Hepatocyte (in vitro differentiated cells): ENCODE measurements at regions not wholly inside any gene's neighbourhood (a gene's known extent, or its start where the extent isn't known, plus 50 kb on each side); places are given as distances from the start of the nearest gene placed in this dataset.

Experiments used
- DNase-seq: peaks from one replicate; pipeline ENCODE4 v3.0.0-alpha.2; 2016; ENCODE audit warnings: low spot score
- H2AFZ ChIP-seq: fragments of 200-600 bp; sonication (generic); 2 replicates; pipeline ENCODE4 v1.6.0; 2016; ENCODE audit warnings: antibody characterized with exemption, mild to moderate bottlenecking
- H3K27ac ChIP-seq: fragments of 200-600 bp; sonication (generic); 2 replicates; pipeline ENCODE4 v1.5.1; 2016; ENCODE audit warnings: mild to moderate bottlenecking
- H3K27me3 ChIP-seq: fragments of 200-600 bp; sonication (generic); 2 replicates; pipeline ENCODE4 v1.6.1; 2016
- H3K36me3 ChIP-seq: fragments of 200-600 bp; sonication (generic); replicated peaks from 2 replicates; pipeline ENCODE4 v1.5.1; 2016; ENCODE audit warnings: low read depth; ENCODE audit not compliant: insufficient read depth
- H3K4me1 ChIP-seq: fragments of 200-600 bp; sonication (generic); 2 replicates; pipeline ENCODE4 v1.5.1; 2016; ENCODE audit warnings: mild to moderate bottlenecking, moderate library complexity; ENCODE audit not compliant: insufficient read depth
- H3K4me2 ChIP-seq: fragments of 200-600 bp; sonication (generic); 2 replicates; pipeline ENCODE4 v1.6.0; 2016
- H3K4me3 ChIP-seq: fragments of 200-600 bp; sonication (generic); 2 replicates; pipeline ENCODE4 v1.5.1; 2016; ENCODE audit warnings: mild to moderate bottlenecking
- H3K79me2 ChIP-seq: fragments of 200-600 bp; sonication (generic); 2 replicates; pipeline ENCODE4 v1.6.0; 2017; ENCODE audit warnings: mild to moderate bottlenecking
- H3K9me2 ChIP-seq: fragments of 200-600 bp; sonication (generic); replicated peaks from 2 replicates; pipeline ENCODE4 v1.6.0; 2017; ENCODE audit warnings: mild to moderate bottlenecking; ENCODE audit not compliant: insufficient read depth
- H3K9me3 ChIP-seq: fragments of 200-600 bp; sonication (generic); 2 replicates; pipeline ENCODE4 v1.5.1; 2016; ENCODE audit warnings: low read depth, mild to moderate bottlenecking
- H4K20me1 ChIP-seq: fragments of 200-600 bp; sonication (generic); 2 replicates; pipeline ENCODE4 v1.6.0; 2016; ENCODE audit warnings: mild to moderate bottlenecking; ENCODE audit not compliant: insufficient read depth, poor library complexity, severe bottlenecking
- CTCF ChIP-seq: fragments of 200-600 bp; sonication (generic); IDR thresholded peaks from 2 replicates; pipeline ENCODE4 v1.5.1; 2016; ENCODE audit warnings: antibody characterized with exemption, mild to moderate bottlenecking; ENCODE audit not compliant: poor library complexity
- EZH2 ChIP-seq: fragments of 200-600 bp; sonication (generic); IDR thresholded peaks from 2 replicates; pipeline ENCODE4 v1.6.1; 2016; ENCODE audit warnings: antibody characterized with exemption, mild to moderate bottlenecking, borderline replicate concordance
- EZH2phosphoT487 ChIP-seq: fragments of 200-600 bp; sonication (generic); IDR thresholded peaks from one replicate; pipeline ENCODE4 v1.6.1; 2018; ENCODE audit warnings: antibody characterized with exemption, mild to moderate bottlenecking, low read depth, moderate library complexity; ENCODE audit not compliant: unreplicated experiment, severe bottlenecking
- WGBS: methylation state at CpG from one replicate; pipeline ENCODE4 v1.1.6; 2016; ENCODE audit warnings: low lambda C conversion rate; ENCODE audit errors: missing lambda C conversion rate; 5-methylcytosine and 5-hydroxymethylcytosine counted together

GRCh38 chr2:5285872-5286769 is 406.1 kb upstream of the SOX11 start:
- no peak for DNase-seq
- H3K4me1 ChIP-seq = peaks cover 4% of the 10 kb centered on the region

DNA sequence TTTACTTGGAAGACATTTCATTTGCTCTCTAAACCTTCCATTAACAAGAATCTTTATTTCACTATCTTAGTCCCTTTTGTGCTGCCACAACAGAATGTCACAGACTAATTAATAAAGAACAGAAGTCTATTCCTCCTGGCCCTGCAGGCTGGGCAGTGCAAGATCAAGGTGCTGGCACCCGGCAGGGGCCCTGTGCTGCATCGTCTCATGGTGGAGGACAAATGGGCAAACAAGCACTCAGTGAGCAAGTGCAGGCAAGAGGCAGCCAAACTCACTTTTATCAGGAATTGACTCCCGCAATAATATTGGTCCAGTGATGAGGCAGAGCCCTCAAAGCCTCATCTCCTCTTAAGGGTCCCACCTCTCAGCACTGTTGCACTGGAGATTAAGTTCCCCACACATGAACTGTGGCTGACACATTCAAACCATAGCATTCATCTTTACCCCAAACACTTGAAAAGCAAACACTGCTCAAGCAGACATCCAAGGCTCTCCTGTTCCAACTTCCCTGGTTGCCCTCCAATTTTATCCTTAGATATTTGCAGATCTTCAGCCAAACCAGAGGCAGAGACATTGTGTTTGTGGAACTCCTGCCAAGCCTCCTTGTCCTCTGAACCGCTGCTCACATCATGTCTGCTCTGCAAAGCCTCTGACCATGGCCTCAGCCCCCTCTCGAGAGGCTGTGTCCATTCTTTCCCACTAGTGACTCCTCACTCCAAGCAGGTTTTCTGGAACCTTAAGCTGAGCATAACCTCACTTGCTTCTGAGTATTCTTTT is 404.4 kb upstream of the SOX11 start:
- no peaks in the 10 kb centered on the region for H3K27me3 ChIP-seq
- peaks cover 4% of the 10 kb centered on the region for H3K4me1 ChIP-seq
- H3K4me3 ChIP-seq = no peak overlapping the region
- no peak for DNase-seq
- H3K79me2 ChIP-seq = no peaks in the 10 kb centered on the region
- WGBS = 82% methylated on average over 5 of the region's 5 CpGs
- no peaks in the 10 kb centered on the region for H3K36me3 ChIP-seq
- no peak for TF ChIP-seq EZH2phosphoT487
- no peak for TF ChIP-seq CTCF
- no peak for TF ChIP-seq EZH2
- no peaks in the 10 kb centered on the region for H4K20me1 ChIP-seq
- H2AFZ ChIP-seq = no peak overlapping the region
- no peak overlapping the region for H3K27ac ChIP-seq
- no peaks in the 10 kb centered on the region for H3K9me3 ChIP-seq
- no peak overlapping the region for H3K4me2 ChIP-seq
- no peaks in the 10 kb centered on the region for H3K9me2 ChIP-seq

More at GRCh38 chr2:5285872-5286769, 406.1 kb upstream of the SOX11 start:
- Histone ChIP-seq H3K9me2 (no peaks in the 10 kb centered on the region), H3K36me3 (no peaks in the 10 kb centered on the region), H3K9me3 (no peaks in the 10 kb centered on the region), H3K27me3 (no peaks in the 10 kb centered on the region), H2AFZ (no peak overlapping the region), H3K27ac (no peak overlapping the region), H3K79me2 (no peaks in the 10 kb centered on the region), H3K4me3 (no peak overlapping the region), H3K4me2 (no peak overlapping the region), H4K20me1 (no peaks in the 10 kb centered on the region)
- TF ChIP-seq EZH2phosphoT487 (no peak), CTCF (no peak), EZH2 (no peak)
- 62% methylated on average over 8 of the region's 8 CpGs for WGBS

- H4K20me1 ChIP-seq = no peaks in the 10 kb centered on the region
- no peak overlapping the region for H3K27ac ChIP-seq
- no peak for DNase-seq
- H3K9me2 ChIP-seq = no peaks in the 10 kb centered on the region
- H3K4me2 ChIP-seq = no peak overlapping the region
- H3K4me3 ChIP-seq = no peak overlapping the region
- TF ChIP-seq EZH2 (no peak), EZH2phosphoT487 (no peak), CTCF (no peak)
- no peaks in the 10 kb centered on the region for H3K9me3 ChIP-seq
- no peaks in the 10 kb centered on the region for H3K27me3 ChIP-seq
- H2AFZ ChIP-seq = no peak overlapping the region
- no peaks in the 10 kb centered on the region for H3K4me1 ChIP-seq
- H3K79me2 ChIP-seq = no peaks in the 10 kb centered on the region
- WGBS = 36% methylated on average over 2 of the region's 2 CpGs
- no peaks in the 10 kb centered on the region for H3K36me3 ChIP-seq
These were observed 401.2 kb upstream of the SOX11 start for GRCh38 chr2:5290900-5291546.
